SK-N-SH (cell line): ENCODE measurements at regions not wholly inside any gene's neighbourhood (a gene's known extent, or its start where the extent isn't known, plus 50 kb on each side); places are given as distances from the start of the nearest gene placed in this dataset.

Source experiments
- MXI1 ChIP-seq: IDR thresholded peaks from 2 replicates; pipeline ENCODE4 v1.6.1; 2012; ENCODE audit warnings: mild to moderate bottlenecking, low read depth, low read length, improper control_type of control experiment
- TF ChIP-seq, protein P1 (sequence below): fragments of 200-600 bp; sonication (generic); IDR thresholded peaks from 2 replicates; pipeline ENCODE4 v1.6.1; 2017; ENCODE audit warnings: antibody characterized with exemption, mild to moderate bottlenecking, moderate library complexity

- TF ChIP-seq, protein P1, sequence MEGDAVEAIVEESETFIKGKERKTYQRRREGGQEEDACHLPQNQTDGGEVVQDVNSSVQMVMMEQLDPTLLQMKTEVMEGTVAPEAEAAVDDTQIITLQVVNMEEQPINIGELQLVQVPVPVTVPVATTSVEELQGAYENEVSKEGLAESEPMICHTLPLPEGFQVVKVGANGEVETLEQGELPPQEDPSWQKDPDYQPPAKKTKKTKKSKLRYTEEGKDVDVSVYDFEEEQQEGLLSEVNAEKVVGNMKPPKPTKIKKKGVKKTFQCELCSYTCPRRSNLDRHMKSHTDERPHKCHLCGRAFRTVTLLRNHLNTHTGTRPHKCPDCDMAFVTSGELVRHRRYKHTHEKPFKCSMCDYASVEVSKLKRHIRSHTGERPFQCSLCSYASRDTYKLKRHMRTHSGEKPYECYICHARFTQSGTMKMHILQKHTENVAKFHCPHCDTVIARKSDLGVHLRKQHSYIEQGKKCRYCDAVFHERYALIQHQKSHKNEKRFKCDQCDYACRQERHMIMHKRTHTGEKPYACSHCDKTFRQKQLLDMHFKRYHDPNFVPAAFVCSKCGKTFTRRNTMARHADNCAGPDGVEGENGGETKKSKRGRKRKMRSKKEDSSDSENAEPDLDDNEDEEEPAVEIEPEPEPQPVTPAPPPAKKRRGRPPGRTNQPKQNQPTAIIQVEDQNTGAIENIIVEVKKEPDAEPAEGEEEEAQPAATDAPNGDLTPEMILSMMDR, result no peak
- TF ChIP-seq MXI1, result no peak
Measured at GRCh38 chr12:124725597-124726237, 137.9 kb downstream of the SCARB1 start.
